Trophoblast cell (in vitro differentiated cells and primary cell): ENCODE measurements at regions not wholly inside any gene's neighbourhood (a gene's known extent, or its start where the extent isn't known, plus 50 kb on each side); places are given as distances from the start of the nearest gene placed in this dataset.
A peak's percentile ranks its signal among the peaks of the same experiment; 100 is the strongest.

Source experiments
- DNase-seq, 2 donors: peaks; one replicate each; pipeline ENCODE4 v3.0.0-alpha.2; 2016
- H2AFZ ChIP-seq: 2 replicates; pipeline ENCODE4 v1.6.1; 2013; ENCODE audit warnings: low read length, moderate library complexity, mild to moderate bottlenecking; ENCODE audit not compliant: insufficient read depth, poor library complexity
- H2AK5ac ChIP-seq: 2 replicates; pipeline ENCODE4 v1.6.1; 2013; ENCODE audit warnings: mild to moderate bottlenecking, low read length
- H2BK120ac ChIP-seq: 2 replicates; pipeline ENCODE4 v1.6.1; 2013; ENCODE audit warnings: low read length, mild to moderate bottlenecking, moderate library complexity; ENCODE audit not compliant: insufficient read depth, poor library complexity
- H2BK12ac ChIP-seq: 2 replicates; pipeline ENCODE4 v1.6.1; 2013; ENCODE audit warnings: mild to moderate bottlenecking, low read length, moderate library complexity
- H2BK5ac ChIP-seq: 2 replicates; pipeline ENCODE4 v1.6.1; 2013; ENCODE audit warnings: low read length, low read depth, moderate library complexity, mild to moderate bottlenecking; ENCODE audit not compliant: poor library complexity
- H3K14ac ChIP-seq: 2 replicates; pipeline ENCODE4 v1.6.1; 2013; ENCODE audit warnings: mild to moderate bottlenecking, low read length
- H3K18ac ChIP-seq: 2 replicates; pipeline ENCODE4 v1.6.1; 2013; ENCODE audit warnings: mild to moderate bottlenecking, low read length
- H3K23ac ChIP-seq: 2 replicates; pipeline ENCODE4 v1.6.1; 2013; ENCODE audit warnings: low read length
- H3K27ac ChIP-seq: 2 replicates; pipeline ENCODE4 v1.5.1; 2013; ENCODE audit warnings: low read depth, mild to moderate bottlenecking, inconsistent platforms, low read length, moderate library complexity
- H3K27me3 ChIP-seq: 2 replicates; pipeline ENCODE4 v1.6.1; 2013; ENCODE audit warnings: inconsistent platforms, mild to moderate bottlenecking, low read length, moderate library complexity; ENCODE audit not compliant: insufficient read depth
- H3K36me3 ChIP-seq, 2 experiments: 1 replicate in 1 of 2; 2 replicates in 1 of 2; pipeline ENCODE4 v1.6.1; 2013; ENCODE audit warnings: low read length in 2 of 2, mild to moderate bottlenecking in 2 of 2, moderate library complexity in 1 of 2; ENCODE audit not compliant: insufficient read depth in 2 of 2, control insufficient read depth in 1 of 2
- H3K4ac ChIP-seq: 2 replicates; pipeline ENCODE4 v1.6.1; 2013; ENCODE audit warnings: low read depth, mild to moderate bottlenecking, low read length, moderate library complexity
- H3K4me1 ChIP-seq, 2 experiments: 1 replicate in 1 of 2; 2 replicates in 1 of 2; pipeline ENCODE4 v1.6.1; 2013; ENCODE audit warnings: low read length in 2 of 2, mild to moderate bottlenecking in 2 of 2, moderate library complexity in 1 of 2; ENCODE audit not compliant: insufficient read depth in 2 of 2, control insufficient read depth in 1 of 2
- H3K4me2 ChIP-seq: 2 replicates; pipeline ENCODE4 v1.6.1; 2013; ENCODE audit warnings: inconsistent platforms, mild to moderate bottlenecking, low read length, moderate library complexity
- H3K4me3 ChIP-seq: 2 replicates; pipeline ENCODE4 v1.5.1; 2013; ENCODE audit warnings: mild to moderate bottlenecking, low read depth, low read length, inconsistent platforms
- H3K79me1 ChIP-seq: one replicate; pipeline ENCODE4 v1.6.1; 2013; ENCODE audit warnings: low read length
- H3K79me2 ChIP-seq: 2 replicates; pipeline ENCODE4 v1.6.1; 2013; ENCODE audit warnings: low read length, mild to moderate bottlenecking; ENCODE audit not compliant: control insufficient read depth, insufficient read depth, poor library complexity
- H3K9ac ChIP-seq: 2 replicates; pipeline ENCODE4 v1.6.1; 2013; ENCODE audit warnings: mild to moderate bottlenecking, low read length
- H3K9me3 ChIP-seq: 2 replicates; pipeline ENCODE4 v1.6.1; 2013; ENCODE audit warnings: low read depth, mild to moderate bottlenecking, control low read depth, inconsistent platforms, low read length; ENCODE audit not compliant: insufficient read depth
- H4K12ac ChIP-seq: 2 replicates; pipeline ENCODE4 v1.6.1; 2013; ENCODE audit warnings: low read depth, mild to moderate bottlenecking, low read length, moderate library complexity
- H4K8ac ChIP-seq: 2 replicates; pipeline ENCODE4 v1.6.1; 2013; ENCODE audit warnings: low read depth, mild to moderate bottlenecking, low read length, moderate library complexity
- H4K91ac ChIP-seq: one replicate; pipeline ENCODE4 v1.6.1; 2013; ENCODE audit warnings: low read depth, mild to moderate bottlenecking, low read length, moderate library complexity
- WGBS: extraction: QIAGEN DNeasy Blood & Tissue Kit; methylation state at CpG from one replicate; pipeline ENCODE4 v1.1.7; 2013; ENCODE audit warnings: missing lambda C conversion rate; ENCODE audit not compliant: insufficient read length, insufficient coverage; ENCODE audit errors: extremely low coverage; 5-methylcytosine and 5-hydroxymethylcytosine counted together

- Histone ChIP-seq H3K4me1 (no peaks in the 10 kb centered on the region), H2BK12ac (no peak overlapping the region), H2BK120ac (no peak overlapping the region), H2AK5ac (no peak overlapping the region), H3K27me3 (no peaks in the 10 kb centered on the region), H2AFZ (no peak overlapping the region), H4K8ac (no peak overlapping the region), H3K36me3 (no peaks in the 10 kb centered on the region), H2BK5ac (no peak overlapping the region), H3K14ac (no peak overlapping the region), H3K23ac (no peak overlapping the region), H3K9me3 (peaks cover 4% of the 10 kb centered on the region), H4K12ac (no peak overlapping the region), H3K27ac (no peak overlapping the region), H3K79me1 (no peaks in the 10 kb centered on the region), H4K91ac (no peak overlapping the region), H3K4me3 (no peak overlapping the region), H3K4me2 (no peak overlapping the region), H3K79me2 (no peaks in the 10 kb centered on the region), H3K9ac (no peak overlapping the region), H3K18ac (no peak overlapping the region), H3K4ac (no peak overlapping the region)
- no CpG with 5 or more reads among the region's 2 CpGs for WGBS
- DNase-seq, result no peak
Observed at GRCh38 chr16:76052725-76053124, 224.5 kb upstream of the CNTNAP4 start.

- H3K4me1 ChIP-seq, result no peaks in the 10 kb centered on the region
- no peak overlapping the region for H4K8ac ChIP-seq
- WGBS, result no CpG with 5 or more reads among the region's 3 CpGs
- no peaks in the 10 kb centered on the region for H3K79me2 ChIP-seq
- H3K9me3 ChIP-seq, result no peaks in the 10 kb centered on the region
- H3K4me3 ChIP-seq, result no peak overlapping the region
- no peak overlapping the region for H3K9ac ChIP-seq
- peak in 1 of 2 donors; percentile 3 for DNase-seq
- no peak overlapping the region for H3K4ac ChIP-seq
- H2AK5ac ChIP-seq, result no peak overlapping the region
- H3K23ac ChIP-seq, result no peak overlapping the region
- H4K12ac ChIP-seq, result no peak overlapping the region
- no peak overlapping the region for H2BK5ac ChIP-seq
- H3K79me1 ChIP-seq, result no peaks in the 10 kb centered on the region
- no peak overlapping the region for H3K14ac ChIP-seq
- no peaks in the 10 kb centered on the region for H3K36me3 ChIP-seq
- H3K27ac ChIP-seq, result no peak overlapping the region
- H2BK12ac ChIP-seq, result no peak overlapping the region
- H2AFZ ChIP-seq, result no peak overlapping the region
- H4K91ac ChIP-seq, result no peak overlapping the region
- H2BK120ac ChIP-seq, result no peak overlapping the region
- no peak overlapping the region for H3K4me2 ChIP-seq
- H3K18ac ChIP-seq, result no peak overlapping the region
- no peaks in the 10 kb centered on the region for H3K27me3 ChIP-seq
Observed at GRCh38 chr16:76059186-76059585, 218.0 kb upstream of the CNTNAP4 start.

- Histone ChIP-seq H3K23ac (no peak overlapping the region), H3K9ac (no peak overlapping the region), H3K18ac (no peak overlapping the region), H2BK12ac (no peak overlapping the region), H3K4me3 (no peak overlapping the region), H2BK120ac (no peak overlapping the region), H3K9me3 (no peaks in the 10 kb centered on the region), H3K4me1 (no peaks in the 10 kb centered on the region), H4K12ac (no peak overlapping the region), H4K91ac (no peak overlapping the region), H2AFZ (no peak overlapping the region), H4K8ac (no peak overlapping the region), H3K14ac (no peak overlapping the region), H3K4me2 (no peak overlapping the region), H3K27me3 (no peaks in the 10 kb centered on the region), H3K36me3 (no peaks in the 10 kb centered on the region), H2BK5ac (no peak overlapping the region), H3K4ac (no peak overlapping the region), H3K79me2 (no peaks in the 10 kb centered on the region), H3K27ac (no peak overlapping the region), H2AK5ac (no peak overlapping the region), H3K79me1 (no peaks in the 10 kb centered on the region)
- no peak for DNase-seq
- WGBS, result no CpG with 5 or more reads among the region's 2 CpGs
Observed at GRCh38 chr16:76059701-76060100, 217.5 kb upstream of the CNTNAP4 start.

GRCh38 chr16:76071690-76072089, 205.5 kb upstream of the CNTNAP4 start:
- no peak overlapping the region for H4K91ac ChIP-seq

More at GRCh38 chr16:76071690-76072089, 205.5 kb upstream of the CNTNAP4 start:
- Histone ChIP-seq H3K27ac (no peak overlapping the region), H2AFZ (no peak overlapping the region), H4K8ac (no peak overlapping the region), H2BK5ac (no peak overlapping the region), H3K9me3 (no peaks in the 10 kb centered on the region), H3K4me1 (no peaks in the 10 kb centered on the region), H3K9ac (no peak overlapping the region), H3K79me1 (no peaks in the 10 kb centered on the region), H3K4ac (no peak overlapping the region), H3K79me2 (no peaks in the 10 kb centered on the region), H3K14ac (no peak overlapping the region), H3K36me3 (no peaks in the 10 kb centered on the region), H2BK12ac (no peak overlapping the region), H2AK5ac (no peak overlapping the region), H3K23ac (no peak overlapping the region), H3K4me2 (no peak overlapping the region), H3K4me3 (no peak overlapping the region), H3K27me3 (no peaks in the 10 kb centered on the region), H2BK120ac (no peak overlapping the region), H4K12ac (no peak overlapping the region), H3K18ac (no peak overlapping the region)
- no CpG with 5 or more reads among the region's 2 CpGs for WGBS
- DNase-seq, result no peak
